HEK293 (cell line): ENCODE measurements at regions not wholly inside any gene's neighbourhood (a gene's known extent, or its start where the extent isn't known, plus 50 kb on each side); places are given as distances from the start of the nearest gene placed in this dataset.
"Not testable (repeated sequence)": the region's sequence is repeated elsewhere in the genome, so short reads cannot be mapped to it uniquely, and the experiment has no call there.

Experiments
- CTCF ChIP-seq: fragments of 450-650 bp; formaldehyde crosslinking; IDR thresholded peaks from 2 replicates; pipeline ENCODE4 v1.5.1; 2016; ENCODE audit warnings: missing biosample characterization, missing genetic modification characterization
- MYNN ChIP-seq: fragments of 450-650 bp; formaldehyde crosslinking; IDR thresholded peaks from 2 replicates; pipeline ENCODE4 v1.5.1; 2016; ENCODE audit warnings: missing biosample characterization, missing genetic modification characterization, borderline replicate concordance
- PBX3 ChIP-seq: sonication (generic); formaldehyde crosslinking; IDR thresholded peaks from 2 replicates; pipeline ENCODE4 v1.8.1; 2022; ENCODE audit warnings: mild to moderate bottlenecking, moderate library complexity, missing genetic modification reagents
- WT1 ChIP-seq: fragments of 450-650 bp; formaldehyde crosslinking; IDR thresholded peaks from 2 replicates; pipeline ENCODE4 v1.5.1; 2016; ENCODE audit warnings: missing biosample characterization, missing genetic modification characterization
- YY1 ChIP-seq: fragments of 450-650 bp; formaldehyde crosslinking; IDR thresholded peaks from 2 replicates; pipeline ENCODE4 v1.5.1; 2018; ENCODE audit warnings: missing biosample characterization, missing genetic modification characterization
- ZNF121 ChIP-seq: fragments of 450-650 bp; formaldehyde crosslinking; IDR thresholded peaks from 2 replicates; pipeline ENCODE4 v1.5.1; 2016; ENCODE audit warnings: missing biosample characterization, missing genetic modification characterization
- ZNF146 ChIP-seq: fragments of 450-650 bp; formaldehyde crosslinking; IDR thresholded peaks from 2 replicates; pipeline ENCODE4 v1.5.1; 2016; ENCODE audit warnings: missing biosample characterization, missing genetic modification characterization
- ZNF24 ChIP-seq: fragments of 450-650 bp; formaldehyde crosslinking; IDR thresholded peaks from 2 replicates; pipeline ENCODE4 v1.5.1; 2016; ENCODE audit warnings: missing biosample characterization, missing genetic modification characterization
- ZNF449 ChIP-seq: fragments of 450-650 bp; formaldehyde crosslinking; IDR thresholded peaks from 2 replicates; pipeline ENCODE4 v1.5.1; 2017; ENCODE audit warnings: missing biosample characterization, mild to moderate bottlenecking, missing genetic modification characterization, moderate library complexity
- ZNF501 ChIP-seq: fragments of 450-650 bp; formaldehyde crosslinking; IDR thresholded peaks from 2 replicates; pipeline ENCODE4 v1.5.1; 2016; ENCODE audit warnings: missing biosample characterization, missing genetic modification characterization
- ZNF558 ChIP-seq: fragments of 450-650 bp; formaldehyde crosslinking; IDR thresholded peaks from 2 replicates; pipeline ENCODE4 v1.5.1; 2016; ENCODE audit warnings: missing biosample characterization, missing genetic modification characterization
- TF ChIP-seq, protein P1 (sequence below): fragments of 450-650 bp; formaldehyde crosslinking; conservative IDR thresholded peaks from 2 replicates; pipeline ENCODE4 v1.5.1; 2016; ENCODE audit warnings: low read depth, missing biosample characterization, missing genetic modification characterization
- TF ChIP-seq, protein P2 (sequence below): fragments of 450-650 bp; formaldehyde crosslinking; IDR thresholded peaks from 2 replicates; pipeline ENCODE4 v1.5.1; 2016; ENCODE audit warnings: missing biosample characterization, missing genetic modification characterization
- TF ChIP-seq, protein P3 (sequence below): fragments of 450-650 bp; formaldehyde crosslinking; IDR thresholded peaks from 2 replicates; pipeline ENCODE4 v1.5.1; 2016; ENCODE audit warnings: missing biosample characterization, missing genetic modification characterization

GRCh38 chrX:51159378-51159777 lies 173.2 kb upstream of the NUDT10 start:
- TF ChIP-seq CTCF (tag by site-specific recombination); ZNF146; ZNF121 (tag by site-specific recombination); MYNN; PBX3; YY1 (tag by site-specific recombination); ZNF24 (tag by site-specific recombination); WT1 (tag by site-specific recombination); ZNF449 (tag by site-specific recombination); ZNF501 (tag by site-specific recombination); ZNF558 (tag by site-specific recombination): not testable (repeated sequence)
- TF ChIP-seq, protein P1, sequence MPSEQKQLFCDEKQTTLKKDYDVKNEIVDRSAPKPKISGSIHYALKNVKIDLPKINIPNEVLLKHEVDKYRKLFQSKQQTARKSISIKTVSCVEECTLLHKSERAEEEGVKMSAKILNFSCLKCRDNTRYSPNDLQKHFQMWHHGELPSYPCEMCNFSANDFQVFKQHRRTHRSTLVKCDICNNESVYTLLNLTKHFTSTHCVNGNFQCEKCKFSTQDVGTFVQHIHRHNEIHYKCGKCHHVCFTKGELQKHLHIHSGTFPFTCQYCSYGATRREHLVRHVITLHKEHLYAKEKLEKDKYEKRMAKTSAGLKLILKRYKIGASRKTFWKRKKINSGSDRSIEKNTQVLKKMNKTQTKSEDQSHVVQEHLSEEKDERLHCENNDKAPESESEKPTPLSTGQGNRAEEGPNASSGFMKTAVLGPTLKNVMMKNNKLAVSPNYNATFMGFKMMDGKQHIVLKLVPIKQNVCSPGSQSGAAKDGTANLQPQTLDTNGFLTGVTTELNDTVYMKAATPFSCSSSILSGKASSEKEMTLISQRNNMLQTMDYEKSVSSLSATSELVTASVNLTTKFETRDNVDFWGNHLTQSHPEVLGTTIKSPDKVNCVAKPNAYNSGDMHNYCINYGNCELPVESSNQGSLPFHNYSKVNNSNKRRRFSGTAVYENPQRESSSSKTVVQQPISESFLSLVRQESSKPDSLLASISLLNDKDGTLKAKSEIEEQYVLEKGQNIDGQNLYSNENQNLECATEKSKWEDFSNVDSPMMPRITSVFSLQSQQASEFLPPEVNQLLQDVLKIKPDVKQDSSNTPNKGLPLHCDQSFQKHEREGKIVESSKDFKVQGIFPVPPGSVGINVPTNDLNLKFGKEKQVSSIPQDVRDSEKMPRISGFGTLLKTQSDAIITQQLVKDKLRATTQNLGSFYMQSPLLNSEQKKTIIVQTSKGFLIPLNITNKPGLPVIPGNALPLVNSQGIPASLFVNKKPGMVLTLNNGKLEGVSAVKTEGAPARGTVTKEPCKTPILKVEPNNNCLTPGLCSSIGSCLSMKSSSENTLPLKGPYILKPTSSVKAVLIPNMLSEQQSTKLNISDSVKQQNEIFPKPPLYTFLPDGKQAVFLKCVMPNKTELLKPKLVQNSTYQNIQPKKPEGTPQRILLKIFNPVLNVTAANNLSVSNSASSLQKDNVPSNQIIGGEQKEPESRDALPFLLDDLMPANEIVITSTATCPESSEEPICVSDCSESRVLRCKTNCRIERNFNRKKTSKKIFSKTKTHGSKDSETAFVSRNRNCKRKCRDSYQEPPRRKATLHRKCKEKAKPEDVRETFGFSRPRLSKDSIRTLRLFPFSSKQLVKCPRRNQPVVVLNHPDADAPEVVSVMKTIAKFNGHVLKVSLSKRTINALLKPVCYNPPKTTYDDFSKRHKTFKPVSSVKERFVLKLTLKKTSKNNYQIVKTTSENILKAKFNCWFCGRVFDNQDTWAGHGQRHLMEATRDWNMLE: not testable (repeated sequence)
- TF ChIP-seq, protein P2, sequence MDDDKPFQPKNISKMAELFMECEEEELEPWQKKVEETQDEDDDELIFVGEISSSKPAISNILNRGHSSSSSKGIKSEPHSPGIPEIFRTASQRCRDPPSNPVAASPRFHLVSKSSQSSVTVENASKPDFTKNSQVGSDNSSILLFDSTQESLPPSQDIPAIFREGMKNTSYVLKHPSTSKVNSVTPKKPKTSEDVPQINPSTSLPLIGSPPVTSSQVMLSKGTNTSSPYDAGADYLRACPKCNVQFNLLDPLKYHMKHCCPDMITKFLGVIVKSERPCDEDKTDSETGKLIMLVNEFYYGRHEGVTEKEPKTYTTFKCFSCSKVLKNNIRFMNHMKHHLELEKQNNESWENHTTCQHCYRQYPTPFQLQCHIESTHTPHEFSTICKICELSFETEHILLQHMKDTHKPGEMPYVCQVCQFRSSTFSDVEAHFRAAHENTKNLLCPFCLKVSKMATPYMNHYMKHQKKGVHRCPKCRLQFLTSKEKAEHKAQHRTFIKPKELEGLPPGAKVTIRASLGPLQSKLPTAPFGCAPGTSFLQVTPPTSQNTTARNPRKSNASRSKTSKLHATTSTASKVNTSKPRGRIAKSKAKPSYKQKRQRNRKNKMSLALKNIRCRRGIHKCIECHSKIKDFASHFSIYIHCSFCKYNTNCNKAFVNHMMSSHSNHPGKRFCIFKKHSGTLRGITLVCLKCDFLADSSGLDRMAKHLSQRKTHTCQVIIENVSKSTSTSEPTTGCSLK (tag by site-specific recombination): not testable (repeated sequence)
- TF ChIP-seq, protein P3, sequence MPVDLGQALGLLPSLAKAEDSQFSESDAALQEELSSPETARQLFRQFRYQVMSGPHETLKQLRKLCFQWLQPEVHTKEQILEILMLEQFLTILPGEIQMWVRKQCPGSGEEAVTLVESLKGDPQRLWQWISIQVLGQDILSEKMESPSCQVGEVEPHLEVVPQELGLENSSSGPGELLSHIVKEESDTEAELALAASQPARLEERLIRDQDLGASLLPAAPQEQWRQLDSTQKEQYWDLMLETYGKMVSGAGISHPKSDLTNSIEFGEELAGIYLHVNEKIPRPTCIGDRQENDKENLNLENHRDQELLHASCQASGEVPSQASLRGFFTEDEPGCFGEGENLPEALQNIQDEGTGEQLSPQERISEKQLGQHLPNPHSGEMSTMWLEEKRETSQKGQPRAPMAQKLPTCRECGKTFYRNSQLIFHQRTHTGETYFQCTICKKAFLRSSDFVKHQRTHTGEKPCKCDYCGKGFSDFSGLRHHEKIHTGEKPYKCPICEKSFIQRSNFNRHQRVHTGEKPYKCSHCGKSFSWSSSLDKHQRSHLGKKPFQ: not testable (repeated sequence)
